ENCODE measurements at regions not wholly inside any gene's neighbourhood (a gene's known extent, or its start where the extent isn't known, plus 50 kb on each side); places are given as distances from the start of the nearest gene placed in this dataset.
"Not testable (repeated sequence)": the region's sequence is repeated elsewhere in the genome, so short reads cannot be mapped to it uniquely, and the experiment has no call there.

- H3K4me3 Mint-ChIP-seq (ENCODE audit: unreplicated experiment), result no peak overlapping the region
- H3K4me1 Mint-ChIP-seq (ENCODE audit: low read depth), result peaks cover 6% of the 10 kb centered on the region
- no peak overlapping the region for H3K27ac Mint-ChIP-seq (ENCODE audit: unreplicated experiment)
- no peaks in the 10 kb centered on the region for H3K9me3 Mint-ChIP-seq (ENCODE audit: low read depth)
- no peak for DNase-seq (ENCODE audit: low spot score)
- H3K27me3 Mint-ChIP-seq (ENCODE audit: low read depth), result peaks cover 8% of the 10 kb centered on the region
- TF ChIP-seq, protein P1, sequence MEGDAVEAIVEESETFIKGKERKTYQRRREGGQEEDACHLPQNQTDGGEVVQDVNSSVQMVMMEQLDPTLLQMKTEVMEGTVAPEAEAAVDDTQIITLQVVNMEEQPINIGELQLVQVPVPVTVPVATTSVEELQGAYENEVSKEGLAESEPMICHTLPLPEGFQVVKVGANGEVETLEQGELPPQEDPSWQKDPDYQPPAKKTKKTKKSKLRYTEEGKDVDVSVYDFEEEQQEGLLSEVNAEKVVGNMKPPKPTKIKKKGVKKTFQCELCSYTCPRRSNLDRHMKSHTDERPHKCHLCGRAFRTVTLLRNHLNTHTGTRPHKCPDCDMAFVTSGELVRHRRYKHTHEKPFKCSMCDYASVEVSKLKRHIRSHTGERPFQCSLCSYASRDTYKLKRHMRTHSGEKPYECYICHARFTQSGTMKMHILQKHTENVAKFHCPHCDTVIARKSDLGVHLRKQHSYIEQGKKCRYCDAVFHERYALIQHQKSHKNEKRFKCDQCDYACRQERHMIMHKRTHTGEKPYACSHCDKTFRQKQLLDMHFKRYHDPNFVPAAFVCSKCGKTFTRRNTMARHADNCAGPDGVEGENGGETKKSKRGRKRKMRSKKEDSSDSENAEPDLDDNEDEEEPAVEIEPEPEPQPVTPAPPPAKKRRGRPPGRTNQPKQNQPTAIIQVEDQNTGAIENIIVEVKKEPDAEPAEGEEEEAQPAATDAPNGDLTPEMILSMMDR (IDR thresholded peaks at IDR 0.05), result no peak
- H3K36me3 Mint-ChIP-seq (ENCODE audit: low read depth), result no peaks in the 10 kb centered on the region
Measured at GRCh38 chr1:53398576-53399365, 60.4 kb upstream of the DMRTB1 start.

- not testable (repeated sequence) for H3K27ac Mint-ChIP-seq (ENCODE audit: unreplicated experiment); H3K4me3 Mint-ChIP-seq (ENCODE audit: unreplicated experiment); H3K4me1 Mint-ChIP-seq (ENCODE audit: low read depth); H3K36me3 Mint-ChIP-seq (ENCODE audit: low read depth); DNase-seq (ENCODE audit: low spot score); H3K9me3 Mint-ChIP-seq (ENCODE audit: low read depth)
- peaks cover 12% of the 10 kb centered on the region for H3K27me3 Mint-ChIP-seq (ENCODE audit: low read depth)
Measured at GRCh38 chr1:53399370-53400133, 59.6 kb upstream of the DMRTB1 start.

GRCh38 chr1:53400761-53401674, 58.2 kb upstream of the DMRTB1 start:
- Mint-ChIP-seq H3K27me3 (ENCODE audit: low read depth) (peaks cover 12% of the 10 kb centered on the region), H3K4me1 (ENCODE audit: low read depth) (peaks cover 6% of the 10 kb centered on the region), H3K4me3 (ENCODE audit: unreplicated experiment) (no peak overlapping the region), H3K36me3 (ENCODE audit: low read depth) (no peaks in the 10 kb centered on the region), H3K27ac (ENCODE audit: unreplicated experiment) (peak overlapping the region; percentile 72), H3K9me3 (ENCODE audit: low read depth) (no peaks in the 10 kb centered on the region)
- TF ChIP-seq, protein P1 (IDR thresholded peaks at IDR 0.05), result no peak
- DNase-seq (ENCODE audit: low spot score), result no peak

GRCh38 chr1:53401813-53402745, 57.1 kb upstream of the DMRTB1 start:
- no peak for DNase-seq (ENCODE audit: low spot score)
- Mint-ChIP-seq H3K9me3 (ENCODE audit: low read depth) (no peaks in the 10 kb centered on the region), H3K27me3 (ENCODE audit: low read depth) (peaks cover 12% of the 10 kb centered on the region), H3K4me1 (ENCODE audit: low read depth) (peaks cover 6% of the 10 kb centered on the region), H3K36me3 (ENCODE audit: low read depth) (no peaks in the 10 kb centered on the region), H3K27ac (ENCODE audit: unreplicated experiment) (no peak overlapping the region), H3K4me3 (ENCODE audit: unreplicated experiment) (no peak overlapping the region)
- TF ChIP-seq, protein P1 (IDR thresholded peaks at IDR 0.05), result no peak
